Neural progenitor cell (in vitro differentiated cells): ENCODE measurements at regions not wholly inside any gene's neighbourhood (a gene's known extent, or its start where the extent isn't known, plus 50 kb on each side); places are given as distances from the start of the nearest gene placed in this dataset.

Experiments
- EZH2phosphoT487 ChIP-seq: fragments of 200-600 bp; sonication (generic); IDR thresholded peaks from 2 replicates; pipeline ENCODE4 v1.6.1; 2017; ENCODE audit warnings: antibody characterized with exemption
- TF ChIP-seq, protein P1 (sequence below): fragments of 200-600 bp; sonication (generic); IDR thresholded peaks from 2 replicates; pipeline ENCODE4 v1.5.1; 2017; ENCODE audit warnings: antibody characterized with exemption, mild to moderate bottlenecking

DNA sequence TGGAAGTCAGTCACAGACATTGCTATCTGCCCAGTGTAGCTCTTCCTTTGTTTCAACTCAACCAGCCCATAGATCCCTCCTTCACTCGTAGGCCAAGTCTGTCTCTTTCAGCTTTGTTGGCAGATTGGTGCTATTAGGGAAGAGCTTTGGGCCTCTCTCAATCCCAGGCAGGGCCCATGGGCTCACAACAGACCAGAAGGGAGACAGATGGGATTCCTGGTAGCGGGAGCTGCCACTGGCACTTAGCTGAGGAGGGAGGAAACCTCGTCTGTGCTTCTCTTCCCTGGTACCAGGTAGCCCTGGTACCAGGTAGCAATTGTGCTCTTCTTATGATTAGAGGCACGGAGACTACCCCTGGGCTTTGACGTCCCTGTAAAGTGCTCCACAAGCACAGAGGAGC is 592.0 kb downstream of the TYW1 start:
- no peak for TF ChIP-seq EZH2phosphoT487
- TF ChIP-seq, protein P1, sequence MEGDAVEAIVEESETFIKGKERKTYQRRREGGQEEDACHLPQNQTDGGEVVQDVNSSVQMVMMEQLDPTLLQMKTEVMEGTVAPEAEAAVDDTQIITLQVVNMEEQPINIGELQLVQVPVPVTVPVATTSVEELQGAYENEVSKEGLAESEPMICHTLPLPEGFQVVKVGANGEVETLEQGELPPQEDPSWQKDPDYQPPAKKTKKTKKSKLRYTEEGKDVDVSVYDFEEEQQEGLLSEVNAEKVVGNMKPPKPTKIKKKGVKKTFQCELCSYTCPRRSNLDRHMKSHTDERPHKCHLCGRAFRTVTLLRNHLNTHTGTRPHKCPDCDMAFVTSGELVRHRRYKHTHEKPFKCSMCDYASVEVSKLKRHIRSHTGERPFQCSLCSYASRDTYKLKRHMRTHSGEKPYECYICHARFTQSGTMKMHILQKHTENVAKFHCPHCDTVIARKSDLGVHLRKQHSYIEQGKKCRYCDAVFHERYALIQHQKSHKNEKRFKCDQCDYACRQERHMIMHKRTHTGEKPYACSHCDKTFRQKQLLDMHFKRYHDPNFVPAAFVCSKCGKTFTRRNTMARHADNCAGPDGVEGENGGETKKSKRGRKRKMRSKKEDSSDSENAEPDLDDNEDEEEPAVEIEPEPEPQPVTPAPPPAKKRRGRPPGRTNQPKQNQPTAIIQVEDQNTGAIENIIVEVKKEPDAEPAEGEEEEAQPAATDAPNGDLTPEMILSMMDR = no peak
